ENCODE measurements at regions not wholly inside any gene's neighbourhood (a gene's known extent, or its start where the extent isn't known, plus 50 kb on each side); places are given as distances from the start of the nearest gene placed in this dataset.

DNA sequence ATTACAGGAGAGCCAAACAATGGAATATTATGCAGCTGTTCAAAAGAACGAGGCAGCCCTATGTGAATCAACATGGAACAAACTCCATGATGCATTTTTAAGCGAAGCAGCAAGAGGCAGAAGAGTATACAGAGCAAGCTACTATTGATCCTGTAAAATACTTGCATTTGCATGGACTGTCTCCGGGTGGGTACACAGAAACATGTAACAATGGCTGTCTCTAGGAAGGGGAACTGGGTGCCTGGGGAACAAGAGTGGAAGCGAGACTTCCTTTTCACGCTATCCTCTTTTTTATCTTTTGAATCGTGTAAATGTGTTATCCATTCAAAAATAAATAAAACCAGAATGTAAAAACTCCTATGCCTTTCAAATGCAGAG, 93.3 kb upstream of the SIRPA start:
- no peak for TF ChIP-seq EZH2 (IDR thresholded peaks at IDR 0.05; ENCODE audit: low read length, unreplicated experiment)
- TF ChIP-seq, protein P1, sequence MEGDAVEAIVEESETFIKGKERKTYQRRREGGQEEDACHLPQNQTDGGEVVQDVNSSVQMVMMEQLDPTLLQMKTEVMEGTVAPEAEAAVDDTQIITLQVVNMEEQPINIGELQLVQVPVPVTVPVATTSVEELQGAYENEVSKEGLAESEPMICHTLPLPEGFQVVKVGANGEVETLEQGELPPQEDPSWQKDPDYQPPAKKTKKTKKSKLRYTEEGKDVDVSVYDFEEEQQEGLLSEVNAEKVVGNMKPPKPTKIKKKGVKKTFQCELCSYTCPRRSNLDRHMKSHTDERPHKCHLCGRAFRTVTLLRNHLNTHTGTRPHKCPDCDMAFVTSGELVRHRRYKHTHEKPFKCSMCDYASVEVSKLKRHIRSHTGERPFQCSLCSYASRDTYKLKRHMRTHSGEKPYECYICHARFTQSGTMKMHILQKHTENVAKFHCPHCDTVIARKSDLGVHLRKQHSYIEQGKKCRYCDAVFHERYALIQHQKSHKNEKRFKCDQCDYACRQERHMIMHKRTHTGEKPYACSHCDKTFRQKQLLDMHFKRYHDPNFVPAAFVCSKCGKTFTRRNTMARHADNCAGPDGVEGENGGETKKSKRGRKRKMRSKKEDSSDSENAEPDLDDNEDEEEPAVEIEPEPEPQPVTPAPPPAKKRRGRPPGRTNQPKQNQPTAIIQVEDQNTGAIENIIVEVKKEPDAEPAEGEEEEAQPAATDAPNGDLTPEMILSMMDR (conservative IDR thresholded peaks at IDR 0.05; ENCODE audit: low read depth, low read length) = no peak
- no peak for TF ChIP-seq EZH2phosphoT487 (IDR thresholded peaks at IDR 0.05; ENCODE audit: borderline replicate concordance, low read length)

All from PC-3 (cell line).